ENCODE measurements at regions not wholly inside any gene's neighbourhood (a gene's known extent, or its start where the extent isn't known, plus 50 kb on each side); places are given as distances from the start of the nearest gene placed in this dataset.

DNA sequence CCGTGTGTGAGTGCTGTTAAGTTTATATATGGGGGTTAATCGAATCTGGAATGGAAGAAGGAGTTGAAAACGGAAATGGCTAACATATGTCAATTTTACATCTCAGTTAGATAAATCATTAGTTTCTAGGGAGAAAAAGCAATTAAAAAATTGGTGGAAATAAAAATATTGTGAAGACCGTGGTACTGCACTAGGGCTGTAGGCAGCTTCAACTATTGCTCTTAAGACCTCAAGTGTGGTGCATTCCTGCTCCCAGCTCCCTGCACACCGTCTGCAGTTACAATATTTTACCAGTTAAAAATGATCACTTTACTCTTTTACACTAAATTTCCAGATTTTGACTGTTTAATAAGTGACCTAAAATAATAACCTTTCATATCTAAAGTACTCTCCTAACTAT is 977.3 kb upstream of the POU3F3 start:
- no CpG with 5 or more reads among the region's 5 CpGs for WGBS (ENCODE audit: extremely low coverage, insufficient read length, low lambda C conversion rate)
- Mint-ChIP-seq H3K9me3 (no peaks in the 10 kb centered on the region), H3K4me3 (no peak overlapping the region), H3K36me3 (ENCODE audit: insufficient read depth in 1 of 3, low read depth in 3 of 3) (no peaks in the 10 kb centered on the region), H3K27ac (no peak overlapping the region), H3K27me3 (ENCODE audit: low read depth) (no peaks in the 10 kb centered on the region), H3K4me1 (peaks cover 25 to 28% of the 10 kb centered on the region in 2 experiments)
- no peaks in the 10 kb centered on the region for H3K79me1 ChIP-seq (ENCODE audit: insufficient read depth, low read depth, low read length, poor library complexity, severe bottlenecking)
- H4K91ac ChIP-seq (ENCODE audit: insufficient read length, low read depth, low read length): no peak overlapping the region
- no peak overlapping the region for H2BK12ac ChIP-seq (ENCODE audit: insufficient read length, low read depth, low read length)
- H2AFZ ChIP-seq (ENCODE audit: low read length): no peak overlapping the region
- no peak overlapping the region for H3K4ac ChIP-seq (ENCODE audit: low read depth, low read length)
- H2BK20ac ChIP-seq (ENCODE audit: low read depth, low read length, poor library complexity, severe bottlenecking): no peak overlapping the region
- TF ChIP-seq, protein P1, sequence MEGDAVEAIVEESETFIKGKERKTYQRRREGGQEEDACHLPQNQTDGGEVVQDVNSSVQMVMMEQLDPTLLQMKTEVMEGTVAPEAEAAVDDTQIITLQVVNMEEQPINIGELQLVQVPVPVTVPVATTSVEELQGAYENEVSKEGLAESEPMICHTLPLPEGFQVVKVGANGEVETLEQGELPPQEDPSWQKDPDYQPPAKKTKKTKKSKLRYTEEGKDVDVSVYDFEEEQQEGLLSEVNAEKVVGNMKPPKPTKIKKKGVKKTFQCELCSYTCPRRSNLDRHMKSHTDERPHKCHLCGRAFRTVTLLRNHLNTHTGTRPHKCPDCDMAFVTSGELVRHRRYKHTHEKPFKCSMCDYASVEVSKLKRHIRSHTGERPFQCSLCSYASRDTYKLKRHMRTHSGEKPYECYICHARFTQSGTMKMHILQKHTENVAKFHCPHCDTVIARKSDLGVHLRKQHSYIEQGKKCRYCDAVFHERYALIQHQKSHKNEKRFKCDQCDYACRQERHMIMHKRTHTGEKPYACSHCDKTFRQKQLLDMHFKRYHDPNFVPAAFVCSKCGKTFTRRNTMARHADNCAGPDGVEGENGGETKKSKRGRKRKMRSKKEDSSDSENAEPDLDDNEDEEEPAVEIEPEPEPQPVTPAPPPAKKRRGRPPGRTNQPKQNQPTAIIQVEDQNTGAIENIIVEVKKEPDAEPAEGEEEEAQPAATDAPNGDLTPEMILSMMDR (conservative IDR thresholded peaks at IDR 0.05): no peak
- H2AK5ac ChIP-seq (ENCODE audit: insufficient read length, low read length): no peak overlapping the region
- no peak overlapping the region for H3K27ac ChIP-seq (ENCODE audit: insufficient read length, low read depth, low read length)
- H3K79me2 ChIP-seq (ENCODE audit: insufficient read depth, low read length): no peaks in the 10 kb centered on the region
- H3K4me1 ChIP-seq (ENCODE audit: insufficient read depth, low read length): peaks cover 7% of the 10 kb centered on the region; the same call in 1 of the 2 replicates
- no peak overlapping the region for H3K56ac ChIP-seq (ENCODE audit: insufficient read length, low read depth, low read length)
- H4K8ac ChIP-seq (replicated peaks; ENCODE audit: insufficient read length, low read depth, low read length): no peak overlapping the region
- no peaks in the 10 kb centered on the region for H3K9me3 ChIP-seq (ENCODE audit: control insufficient read depth, low read depth, low read length)
- no peak overlapping the region for H2BK5ac ChIP-seq (ENCODE audit: insufficient read length, low read length)
- H3K18ac ChIP-seq (ENCODE audit: insufficient read length, low read depth, low read length): no peak overlapping the region
- no peak overlapping the region for H3T11ph ChIP-seq (ENCODE audit: low read length)
- no peaks in the 10 kb centered on the region; the same call in 1 of the 2 replicates for H3K27me3 ChIP-seq (ENCODE audit: insufficient read depth, low read length)
- no peak overlapping the region for H2BK120ac ChIP-seq (ENCODE audit: low read depth, low read length, poor library complexity, severe bottlenecking)
- H3K14ac ChIP-seq (ENCODE audit: insufficient read depth, low read length): no peak overlapping the region
- no peaks in the 10 kb centered on the region for H3K23me2 ChIP-seq (ENCODE audit: insufficient read length, low read depth, low read length, poor library complexity, severe bottlenecking)
- no peaks in the 10 kb centered on the region for H4K20me1 ChIP-seq (ENCODE audit: control insufficient read depth, insufficient read depth, insufficient read length)
- H3K9ac ChIP-seq (ENCODE audit: extremely low read depth, insufficient read length, low read length): no peak overlapping the region
- no peak overlapping the region for H4K5ac ChIP-seq (ENCODE audit: insufficient read length, low read depth, low read length)
- H3K4me2 ChIP-seq (ENCODE audit: insufficient read depth, insufficient read length, low read length): no peak overlapping the region
- DNase-seq: no peak
- H2BK15ac ChIP-seq (ENCODE audit: low read depth, low read length): no peak overlapping the region
- no peak overlapping the region for H3K23ac ChIP-seq (ENCODE audit: insufficient read length, low read depth, low read length)

All from H9 (cell line).